CD4-positive, alpha-beta T cell treated with Interleukin-4 for 1 hour (primary cell): ENCODE measurements at regions not wholly inside any gene's neighbourhood (a gene's known extent, or its start where the extent isn't known, plus 50 kb on each side); places are given as distances from the start of the nearest gene placed in this dataset.
"Not testable (repeated sequence)": the region's sequence is repeated elsewhere in the genome, so short reads cannot be mapped to it uniquely, and the experiment has no call there.

ENCODE experiments used
- DNase-seq, 2 donors: peaks; one replicate each; pipeline ENCODE4 v3.0.0-alpha.2; 2020 to 2022

- DNase-seq = peak; percentile 50 to 65
Measured at GRCh38 chr14:106766551-106767277, 1240.3 kb downstream of the TMEM121 start.

- not testable (repeated sequence) for DNase-seq
Measured at GRCh38 chr14:106768230-106768629, 1241.8 kb downstream of the TMEM121 start.

- DNase-seq = not testable (repeated sequence)
Measured at GRCh38 chr14:106768972-106769700, 1242.8 kb downstream of the TMEM121 start.

GRCh38 chr14:106770158-106770672, 1243.8 kb downstream of the TMEM121 start:
- peak in 1 of 2 donors; percentile 28 for DNase-seq

GRCh38 chr14:106774889-106775480, 1248.6 kb downstream of the TMEM121 start:
- peak; percentile 58 to 83 for DNase-seq

- no peak for DNase-seq
Measured at GRCh38 chr14:106776395-106776983, 1250.1 kb downstream of the TMEM121 start.

- no peak for DNase-seq
Measured at GRCh38 chr14:106778986-106779385, 1252.6 kb downstream of the TMEM121 start.

- no peak for DNase-seq
Measured at GRCh38 chr14:106786697-106787096, 1260.3 kb downstream of the TMEM121 start.

GRCh38 chr14:106787626-106788025, 1261.2 kb downstream of the TMEM121 start:
- DNase-seq = no peak

- DNase-seq = no peak
Measured at GRCh38 chr14:106788534-106788933, 1262.2 kb downstream of the TMEM121 start.

- no peak for DNase-seq
Measured at GRCh38 chr14:106789318-106789717, 1262.9 kb downstream of the TMEM121 start.

GRCh38 chr14:106790189-106791036, 1264.0 kb downstream of the TMEM121 start:
- peak; percentile 67 to 77 for DNase-seq

GRCh38 chr14:106792543-106792942, 1266.2 kb downstream of the TMEM121 start:
- no peak for DNase-seq

GRCh38 chr14:106798166-106798565, 1271.8 kb downstream of the TMEM121 start:
- not testable (repeated sequence) for DNase-seq

GRCh38 chr14:106802413-106803364, 1276.3 kb downstream of the TMEM121 start:
- DNase-seq = no peak

- no peak for DNase-seq
Measured at GRCh38 chr14:106803379-106803778, 1277.0 kb downstream of the TMEM121 start.

- no peak for DNase-seq
Measured at GRCh38 chr14:106807493-106807892, 1281.1 kb downstream of the TMEM121 start.

- DNase-seq = no peak
Measured at GRCh38 chr14:106808458-106808857, 1282.1 kb downstream of the TMEM121 start.

GRCh38 chr14:106808907-106809306, 1282.5 kb downstream of the TMEM121 start:
- no peak for DNase-seq

GRCh38 chr14:106809615-106810014, 1283.2 kb downstream of the TMEM121 start:
- no peak for DNase-seq

- DNase-seq = not testable (repeated sequence)
Measured at GRCh38 chr14:106810168-106810567, 1283.8 kb downstream of the TMEM121 start.
